H9 (cell line): ENCODE measurements at regions not wholly inside any gene's neighbourhood (a gene's known extent, or its start where the extent isn't known, plus 50 kb on each side); places are given as distances from the start of the nearest gene placed in this dataset.

Experiments
- DNase-seq: peaks from one replicate; pipeline ENCODE4 v3.0.0-alpha.2; 2017
- H2AFZ ChIP-seq: one replicate; pipeline ENCODE4 v1.6.1; 2013; ENCODE audit warnings: mild to moderate bottlenecking, low read length, control low read depth, moderate library complexity
- H2AK5ac ChIP-seq: 2 replicates; pipeline ENCODE4 v1.6.1; 2013; ENCODE audit warnings: low read length, control low read depth, mixed read lengths; ENCODE audit not compliant: insufficient read length
- H2BK120ac ChIP-seq: one replicate; pipeline ENCODE4 v1.6.1; 2013; ENCODE audit warnings: low read depth, mild to moderate bottlenecking, low read length, control low read depth, inconsistent platforms; ENCODE audit not compliant: poor library complexity, severe bottlenecking
- H2BK12ac ChIP-seq: 2 replicates; pipeline ENCODE4 v1.6.1; 2013; ENCODE audit warnings: low read length, control low read depth, mixed read lengths, low read depth; ENCODE audit not compliant: insufficient read length
- H2BK15ac ChIP-seq: 2 replicates; pipeline ENCODE4 v1.6.1; 2013; ENCODE audit warnings: low read depth, low read length, control low read depth
- H2BK20ac ChIP-seq: one replicate; pipeline ENCODE4 v1.6.1; 2013; ENCODE audit warnings: low read depth, mild to moderate bottlenecking, low read length, control low read depth, inconsistent platforms; ENCODE audit not compliant: poor library complexity, severe bottlenecking
- H2BK5ac ChIP-seq: 2 replicates; pipeline ENCODE4 v1.6.1; 2013; ENCODE audit warnings: low read length, control low read depth, mixed read lengths; ENCODE audit not compliant: insufficient read length
- H3K14ac ChIP-seq: 2 replicates; pipeline ENCODE4 v1.6.1; 2013; ENCODE audit warnings: low read length, control low read depth; ENCODE audit not compliant: insufficient read depth
- H3K18ac ChIP-seq: 2 replicates; pipeline ENCODE4 v1.6.1; 2013; ENCODE audit warnings: low read depth, mild to moderate bottlenecking, mixed read lengths, low read length, control low read depth; ENCODE audit not compliant: insufficient read length
- H3K23ac ChIP-seq: 2 replicates; pipeline ENCODE4 v1.6.1; 2013; ENCODE audit warnings: low read length, control low read depth, mixed read lengths, low read depth; ENCODE audit not compliant: insufficient read length
- H3K23me2 ChIP-seq: 2 replicates; pipeline ENCODE4 v1.6.1; 2013; ENCODE audit warnings: low read depth, mild to moderate bottlenecking, mixed read lengths, low read length, control low read depth; ENCODE audit not compliant: insufficient read length, poor library complexity, severe bottlenecking
- H3K27ac ChIP-seq: 2 replicates; pipeline ENCODE4 v1.5.1; 2013; ENCODE audit warnings: low read length, control low read depth, mixed read lengths, low read depth; ENCODE audit not compliant: insufficient read length
- H3K27me3 ChIP-seq: 2 replicates; pipeline ENCODE4 v1.6.1; 2013; ENCODE audit warnings: low read length, control low read depth, inconsistent platforms; ENCODE audit not compliant: insufficient read depth
- H3K4ac ChIP-seq: 2 replicates; pipeline ENCODE4 v1.6.1; 2013; ENCODE audit warnings: low read depth, mild to moderate bottlenecking, control low read depth, inconsistent platforms, low read length, moderate library complexity
- H3K4me1 ChIP-seq: 2 replicates; pipeline ENCODE4 v1.6.1; 2013; ENCODE audit warnings: low read length, control low read depth, inconsistent platforms; ENCODE audit not compliant: insufficient read depth
- H3K4me2 ChIP-seq: 2 replicates; pipeline ENCODE4 v1.6.1; 2013; ENCODE audit warnings: low read length, control low read depth, mixed read lengths; ENCODE audit not compliant: insufficient read length, insufficient read depth
- H3K56ac ChIP-seq: 2 replicates; pipeline ENCODE4 v1.6.1; 2013; ENCODE audit warnings: low read depth, mild to moderate bottlenecking, mixed read lengths, low read length, control low read depth; ENCODE audit not compliant: insufficient read length
- H3K79me1 ChIP-seq: 2 replicates; pipeline ENCODE4 v1.6.1; 2013; ENCODE audit warnings: low read depth, mild to moderate bottlenecking, moderate library complexity, low read length, control low read depth, inconsistent platforms; ENCODE audit not compliant: insufficient read depth, poor library complexity, severe bottlenecking
- H3K79me2 ChIP-seq: 2 replicates; pipeline ENCODE4 v1.6.1; 2013; ENCODE audit warnings: low read length, control low read depth, inconsistent platforms; ENCODE audit not compliant: insufficient read depth
- H3K9ac ChIP-seq: 2 replicates; pipeline ENCODE4 v1.6.1; 2013; ENCODE audit warnings: low read length, control low read depth, mixed read lengths; ENCODE audit not compliant: insufficient read length; ENCODE audit errors: extremely low read depth
- H3K9me3 ChIP-seq: one replicate; pipeline ENCODE4 v1.6.1; 2013; ENCODE audit warnings: low read depth, low read length, inconsistent platforms; ENCODE audit not compliant: control insufficient read depth
- H3T11ph ChIP-seq: one replicate; pipeline ENCODE4 v1.6.1; 2013; ENCODE audit warnings: mild to moderate bottlenecking, low read length, control low read depth, inconsistent platforms
- H4K20me1 ChIP-seq: one replicate; pipeline ENCODE4 v1.6.1; 2013; ENCODE audit not compliant: control insufficient read depth, insufficient read length, insufficient read depth
- H4K5ac ChIP-seq: 2 replicates; pipeline ENCODE4 v1.6.1; 2013; ENCODE audit warnings: low read depth, mild to moderate bottlenecking, mixed read lengths, low read length, control low read depth; ENCODE audit not compliant: insufficient read length
- H4K8ac ChIP-seq: replicated peaks from 2 replicates; pipeline ENCODE4 v1.6.1; 2013; ENCODE audit warnings: low read length, control low read depth, mixed read lengths, low read depth; ENCODE audit not compliant: insufficient read length
- H4K91ac ChIP-seq: 2 replicates; pipeline ENCODE4 v1.6.1; 2013; ENCODE audit warnings: low read depth, mild to moderate bottlenecking, moderate library complexity, mixed read lengths, low read length, control low read depth; ENCODE audit not compliant: insufficient read length
- H3K27ac Mint-ChIP-seq, 3 experiments: 2 replicates in 2 of 3; 3 replicates in 1 of 3; pipeline ENCODE4 v1.8.0; 2020 to 2021; ENCODE audit warnings: mixed read lengths in 3 of 3, mild to moderate bottlenecking in 1 of 3, moderate library complexity in 1 of 3
- H3K27me3 Mint-ChIP-seq: 2 replicates; pipeline ENCODE4 v1.8.0; 2021; ENCODE audit warnings: low read depth, mild to moderate bottlenecking, moderate library complexity, mixed read lengths
- H3K36me3 Mint-ChIP-seq, 3 experiments: 2 replicates in 2 of 3; 3 replicates in 1 of 3; pipeline ENCODE4 v1.8.0; 2020 to 2021; ENCODE audit warnings: low read depth in 3 of 3, mixed read lengths in 3 of 3; ENCODE audit not compliant: insufficient read depth in 1 of 3
- H3K4me1 Mint-ChIP-seq, 2 experiments: 2 replicates each; pipeline ENCODE4 v1.8.0; 2020; ENCODE audit warnings: mixed read lengths in 2 of 2
- H3K4me3 Mint-ChIP-seq, 2 experiments: 2 replicates in 1 of 2; 3 replicates in 1 of 2; pipeline ENCODE4 v1.8.0; 2020 to 2021; ENCODE audit warnings: mild to moderate bottlenecking in 2 of 2, mixed read lengths in 2 of 2, moderate library complexity in 1 of 2
- H3K9me3 Mint-ChIP-seq, 2 experiments: 2 replicates in 1 of 2; 3 replicates in 1 of 2; pipeline ENCODE4 v1.8.0; 2020; ENCODE audit warnings: mild to moderate bottlenecking in 2 of 2, mixed read lengths in 2 of 2, moderate library complexity in 1 of 2
- WGBS: extraction: QIAGEN DNeasy Blood & Tissue Kit; methylation state at CpG from one replicate; pipeline ENCODE4 v1.1.7; 2013; ENCODE audit warnings: missing lambda C conversion rate, low lambda C conversion rate, mixed read lengths; ENCODE audit not compliant: insufficient read length; ENCODE audit errors: extremely low coverage; 5-methylcytosine and 5-hydroxymethylcytosine counted together
- TF ChIP-seq, protein P1 (sequence below): fragments of 200-600 bp; sonication (generic); conservative IDR thresholded peaks from 3 replicates; pipeline ENCODE4 v1.8.0; 2021; ENCODE audit warnings: antibody characterized with exemption, mild to moderate bottlenecking

DNA sequence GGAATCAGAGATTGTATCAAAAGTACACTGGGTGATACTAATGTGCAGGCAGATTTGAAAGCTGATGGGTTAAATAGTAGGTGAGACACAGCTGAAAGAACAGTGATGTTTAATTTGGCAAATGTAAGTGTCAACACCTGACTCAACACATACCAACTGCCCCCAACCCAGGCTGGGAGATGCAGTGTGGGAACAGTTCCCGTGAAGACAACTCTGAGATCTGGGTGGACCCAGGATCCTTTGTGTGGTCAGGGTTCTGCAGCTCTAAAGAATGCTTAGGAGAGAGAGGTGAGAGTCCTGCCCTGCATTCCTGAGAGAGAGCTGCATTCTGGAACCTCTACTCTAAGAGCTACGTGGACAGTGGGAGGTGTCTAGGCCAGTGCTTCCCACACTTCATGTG is 479.7 kb downstream of the RPS24 start:
- Histone ChIP-seq H2BK5ac (no peak overlapping the region), H2BK120ac (no peak overlapping the region), H3K9ac (no peak overlapping the region), H3K14ac (no peak overlapping the region), H3K27ac (no peak overlapping the region), H4K91ac (no peak overlapping the region), H3K79me1 (no peaks in the 10 kb centered on the region), H3K23ac (no peak overlapping the region), H3K9me3 (no peaks in the 10 kb centered on the region), H3K27me3 (no peaks in the 10 kb centered on the region), H3K79me2 (no peaks in the 10 kb centered on the region), H3K56ac (no peak overlapping the region), H3K4me1 (no peaks in the 10 kb centered on the region), H2BK15ac (no peak overlapping the region), H2BK12ac (no peak overlapping the region), H4K8ac (no peak overlapping the region), H4K20me1 (no peaks in the 10 kb centered on the region), H3T11ph (no peak overlapping the region), H4K5ac (no peak overlapping the region), H2BK20ac (no peak overlapping the region), H3K23me2 (no peaks in the 10 kb centered on the region), H2AK5ac (no peak overlapping the region), H3K4me2 (no peak overlapping the region), H3K18ac (no peak overlapping the region), H2AFZ (no peak overlapping the region), H3K4ac (no peak overlapping the region)
- H3K4me3 Mint-ChIP-seq: no peak overlapping the region
- no CpG with 5 or more reads among the region's 2 CpGs for WGBS
- TF ChIP-seq, protein P1, sequence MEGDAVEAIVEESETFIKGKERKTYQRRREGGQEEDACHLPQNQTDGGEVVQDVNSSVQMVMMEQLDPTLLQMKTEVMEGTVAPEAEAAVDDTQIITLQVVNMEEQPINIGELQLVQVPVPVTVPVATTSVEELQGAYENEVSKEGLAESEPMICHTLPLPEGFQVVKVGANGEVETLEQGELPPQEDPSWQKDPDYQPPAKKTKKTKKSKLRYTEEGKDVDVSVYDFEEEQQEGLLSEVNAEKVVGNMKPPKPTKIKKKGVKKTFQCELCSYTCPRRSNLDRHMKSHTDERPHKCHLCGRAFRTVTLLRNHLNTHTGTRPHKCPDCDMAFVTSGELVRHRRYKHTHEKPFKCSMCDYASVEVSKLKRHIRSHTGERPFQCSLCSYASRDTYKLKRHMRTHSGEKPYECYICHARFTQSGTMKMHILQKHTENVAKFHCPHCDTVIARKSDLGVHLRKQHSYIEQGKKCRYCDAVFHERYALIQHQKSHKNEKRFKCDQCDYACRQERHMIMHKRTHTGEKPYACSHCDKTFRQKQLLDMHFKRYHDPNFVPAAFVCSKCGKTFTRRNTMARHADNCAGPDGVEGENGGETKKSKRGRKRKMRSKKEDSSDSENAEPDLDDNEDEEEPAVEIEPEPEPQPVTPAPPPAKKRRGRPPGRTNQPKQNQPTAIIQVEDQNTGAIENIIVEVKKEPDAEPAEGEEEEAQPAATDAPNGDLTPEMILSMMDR: no peak
- peaks cover 5% of the 10 kb centered on the region; the same call in 1 of the 2 replicates for H3K27me3 Mint-ChIP-seq
- no peak for DNase-seq
- no peaks in the 10 kb centered on the region for H3K36me3 Mint-ChIP-seq
- no peaks in the 10 kb centered on the region for H3K9me3 Mint-ChIP-seq
- peaks cover 0 to 3% of the 10 kb centered on the region in 2 experiments; a peak in 3 of 4 replicates for H3K4me1 Mint-ChIP-seq
- H3K27ac Mint-ChIP-seq: no peak overlapping the region; a peak in 1 of 7 replicates
